Mammary epithelial cell (primary cell): ENCODE measurements at regions not wholly inside any gene's neighbourhood (a gene's known extent, or its start where the extent isn't known, plus 50 kb on each side); places are given as distances from the start of the nearest gene placed in this dataset.

Source experiments
- CTCF ChIP-seq, 2 donors: IDR thresholded peaks in 1 of 2; conservative IDR thresholded peaks in 1 of 2; 2 replicates each; pipeline ENCODE4 v1.5.1; 2011 to 2012; ENCODE audit warnings: inconsistent platforms in 2 of 2, low read length in 2 of 2, mild to moderate bottlenecking in 2 of 2, control low read depth in 1 of 2, low read depth in 1 of 2; ENCODE audit not compliant: insufficient read depth in 1 of 2; ENCODE audit errors: extremely low read depth in 1 of 2
- EZH2 ChIP-seq: IDR thresholded peaks from 2 replicates; pipeline ENCODE4 v1.6.1; 2012; ENCODE audit warnings: low read length, inconsistent platforms, borderline replicate concordance

GRCh38 chr17:77641718-77642117 lies 316.8 kb upstream of the TNRC6C start:
- no peak for TF ChIP-seq CTCF (conservative IDR thresholded peaks at IDR 0.05 in 1 of 2, IDR thresholded peaks at IDR 0.05 in 1 of 2; ENCODE audit: extremely low read depth in 1 of 2, insufficient read depth in 1 of 2, low read depth in 1 of 2, low read length in 2 of 2)
- no peak for TF ChIP-seq EZH2
